Jurkat, Clone E6-1 (cell line): ENCODE measurements at regions not wholly inside any gene's neighbourhood (a gene's known extent, or its start where the extent isn't known, plus 50 kb on each side); places are given as distances from the start of the nearest gene placed in this dataset.

Source experiments
- DNase-seq: peaks from one replicate; pipeline ENCODE4 v3.0.0-alpha.2; 2011; ENCODE audit warnings: low read depth, low spot score
- H3K4me3 ChIP-seq: 2 replicates; pipeline ENCODE4 v1.5.1; 2011; ENCODE audit warnings: mild to moderate bottlenecking, low read length, control low read depth, moderate library complexity

DNA sequence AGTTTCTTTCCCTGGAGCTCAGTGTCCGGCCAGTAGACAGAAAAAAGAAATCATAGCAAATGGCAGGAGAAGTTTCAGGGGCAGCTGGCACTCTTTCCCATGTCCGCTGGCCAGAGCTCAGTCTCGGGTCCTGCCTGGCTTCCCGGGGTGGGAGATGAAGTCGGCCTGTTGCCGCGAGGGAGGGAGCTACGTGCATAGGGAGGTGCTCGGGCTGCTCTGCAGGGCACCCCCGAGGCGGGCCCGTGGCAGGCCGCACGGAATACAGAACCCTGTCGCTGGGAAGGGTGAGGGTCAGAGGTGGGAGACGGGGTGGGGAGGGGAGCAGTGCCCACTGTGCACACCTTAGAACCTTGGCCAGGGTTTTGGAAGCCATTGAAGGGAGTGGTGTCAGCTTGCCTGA, 78.3 kb upstream of the FOXF1 start:
- H3K4me3 ChIP-seq = no peak overlapping the region
- DNase-seq = no peak

DNA sequence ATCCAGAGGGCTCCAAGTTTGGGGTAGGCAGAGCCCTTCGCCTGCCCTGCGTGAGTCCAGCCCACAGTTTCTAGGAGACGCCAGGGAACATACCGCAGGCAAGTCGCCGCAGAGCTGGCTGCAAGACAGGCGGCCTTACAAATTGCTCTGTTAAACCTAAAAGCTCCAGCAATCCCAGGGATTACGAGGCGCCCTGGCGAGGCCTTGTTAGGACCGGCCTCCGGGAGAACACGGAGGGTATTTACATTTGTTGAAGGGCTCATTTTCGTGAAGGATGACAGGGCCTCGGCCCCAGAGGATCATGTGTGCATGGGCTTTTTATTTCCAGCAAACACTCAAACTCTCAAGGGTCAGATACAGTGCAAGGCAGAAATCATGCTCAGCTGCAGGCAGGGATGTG, 77.6 kb upstream of the FOXF1 start:
- H3K4me3 ChIP-seq = no peak overlapping the region
- DNase-seq = no peak

DNA sequence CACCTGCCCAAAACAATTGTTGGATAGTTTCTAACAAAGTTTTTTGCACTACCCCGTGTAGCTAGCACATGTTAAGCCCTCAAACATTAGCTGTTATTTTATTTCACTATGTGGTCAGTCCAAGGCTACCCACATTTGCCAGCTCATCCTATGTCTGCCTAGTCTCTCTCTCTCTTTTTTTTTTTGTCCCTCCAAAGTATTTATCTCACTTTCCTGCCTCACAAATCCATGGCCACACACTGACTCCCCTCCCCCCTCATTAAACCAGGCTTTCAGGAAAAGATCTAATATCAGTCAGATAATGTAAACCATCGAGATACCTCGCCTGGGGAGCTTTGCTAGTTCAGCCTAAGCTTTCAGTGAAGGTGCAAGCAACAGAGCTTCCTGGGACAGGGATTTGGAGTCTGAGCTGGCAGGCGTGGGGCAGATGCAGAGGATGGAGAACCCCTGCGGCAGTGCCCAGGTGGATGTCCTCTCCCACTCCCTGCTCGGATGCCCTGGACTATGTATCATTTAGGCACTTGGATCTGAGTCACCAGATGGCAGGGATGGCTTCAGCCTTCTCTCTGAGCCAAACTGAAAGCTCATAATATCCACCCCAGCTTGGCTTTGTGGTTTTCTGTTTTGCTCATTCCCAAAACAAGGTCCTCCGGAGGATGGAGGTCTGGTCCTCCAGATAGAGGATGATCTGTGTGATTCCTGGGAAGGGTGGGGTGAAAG, 73.7 kb upstream of the FOXF1 start:
- no peak for DNase-seq
- no peak overlapping the region for H3K4me3 ChIP-seq

DNA sequence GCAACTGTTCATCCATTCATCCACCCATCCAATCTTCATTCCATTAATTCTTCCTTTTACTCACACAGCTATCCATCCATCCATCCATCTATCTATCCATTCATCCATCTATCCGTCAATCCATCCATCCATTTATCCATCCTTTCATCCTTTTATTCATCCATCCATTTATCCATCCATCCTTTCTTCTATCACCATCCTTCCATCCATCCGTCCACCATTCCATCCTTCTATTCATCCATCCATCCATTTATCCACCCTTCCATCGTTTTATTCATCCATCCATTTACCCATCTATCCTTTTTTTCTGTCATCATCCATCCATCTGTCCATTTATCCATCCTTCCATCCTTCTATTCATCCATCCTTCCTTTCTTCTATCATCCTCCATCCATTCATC, 73.0 kb upstream of the FOXF1 start:
- H3K4me3 ChIP-seq = no peak overlapping the region
- no peak for DNase-seq

DNA sequence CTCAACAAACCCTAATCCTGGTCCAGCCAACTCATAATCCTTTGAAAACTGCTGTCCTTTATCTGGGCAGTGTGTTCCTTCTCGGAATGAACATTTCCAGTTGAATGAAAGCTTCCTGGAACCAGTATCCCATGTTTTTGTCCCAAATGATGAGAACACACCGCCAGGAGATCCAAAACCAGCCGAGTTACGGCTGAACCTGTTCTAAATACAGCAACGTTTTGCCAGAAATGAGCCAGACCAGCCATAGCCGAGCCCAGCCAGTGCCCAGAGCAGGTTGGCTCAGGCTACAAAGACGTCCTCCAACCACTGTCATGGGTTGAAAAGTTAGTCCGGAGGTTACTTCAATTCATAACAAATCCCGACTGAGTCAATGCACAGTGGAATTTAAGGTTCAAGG, 67.6 kb upstream of the FOXF1 start:
- DNase-seq = no peak
- no peak overlapping the region for H3K4me3 ChIP-seq

DNA sequence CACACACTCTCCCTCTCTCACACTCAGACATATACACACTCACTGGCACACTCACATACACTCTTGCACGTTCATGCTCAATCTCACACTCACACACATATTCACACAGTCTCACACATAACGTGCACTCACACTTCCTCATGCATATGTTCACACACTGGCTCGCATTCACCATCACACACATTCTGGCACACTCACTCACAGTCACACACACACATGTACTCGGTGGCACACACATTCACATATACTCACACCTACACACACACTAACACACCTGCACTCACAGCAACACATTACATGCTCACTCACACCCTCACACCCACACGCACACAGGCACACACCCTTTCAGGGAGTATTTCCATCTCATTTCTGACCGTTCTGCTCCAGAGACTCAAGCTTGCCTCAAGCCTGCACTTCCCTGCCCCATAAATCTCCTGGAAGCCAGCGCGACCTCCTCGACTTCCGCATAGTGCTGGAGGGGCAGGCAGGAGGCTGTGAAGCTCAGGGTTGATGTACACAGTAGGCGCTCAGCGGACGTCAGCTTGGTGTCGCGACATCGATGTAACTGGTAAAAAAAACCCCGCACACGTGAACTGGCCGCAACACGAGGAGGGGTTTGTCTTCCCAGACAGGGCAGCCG, 66.7 kb upstream of the FOXF1 start:
- DNase-seq = no peak
- H3K4me3 ChIP-seq = no peak overlapping the region

DNA sequence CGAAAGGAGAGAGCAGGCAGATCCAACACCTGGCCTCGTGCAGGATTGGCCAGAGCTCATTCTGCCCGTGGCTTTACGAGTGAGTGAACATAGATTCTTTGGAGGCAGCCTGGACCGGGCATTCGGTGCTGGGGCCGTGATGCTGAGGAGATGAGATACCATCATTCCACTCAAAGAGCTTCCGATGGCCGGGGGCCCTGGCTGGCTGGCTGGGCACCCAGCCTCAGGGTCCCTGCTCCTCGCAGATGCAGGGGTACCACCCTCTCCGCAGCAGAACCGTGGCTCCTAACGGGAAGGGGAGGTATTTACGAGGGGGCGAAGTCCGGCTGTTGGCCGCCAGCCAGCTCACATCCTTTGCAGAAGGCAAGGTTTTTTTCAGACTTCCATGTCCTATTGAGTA, 66.1 kb upstream of the FOXF1 start:
- no peak for DNase-seq
- no peak overlapping the region for H3K4me3 ChIP-seq

DNA sequence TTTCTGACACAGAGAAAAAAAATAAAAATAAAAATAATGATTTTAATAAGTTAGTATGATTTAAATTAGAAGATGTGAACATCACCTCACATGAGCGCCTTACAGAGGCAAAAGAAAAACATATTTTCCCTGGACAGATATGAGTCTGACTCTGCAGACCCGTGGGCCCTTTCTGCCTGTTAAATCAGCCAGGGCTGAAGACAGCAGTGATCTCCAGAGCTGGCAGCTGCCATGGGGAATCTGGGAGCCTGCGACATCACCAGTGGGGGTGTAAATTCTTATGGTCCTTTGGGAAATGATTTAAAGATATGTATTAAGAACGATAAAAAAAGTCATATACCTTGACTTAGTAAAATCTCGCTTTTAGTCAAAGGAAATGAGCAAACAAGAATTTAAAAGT, 65.7 kb upstream of the FOXF1 start:
- no peak for DNase-seq
- no peak overlapping the region for H3K4me3 ChIP-seq

DNA sequence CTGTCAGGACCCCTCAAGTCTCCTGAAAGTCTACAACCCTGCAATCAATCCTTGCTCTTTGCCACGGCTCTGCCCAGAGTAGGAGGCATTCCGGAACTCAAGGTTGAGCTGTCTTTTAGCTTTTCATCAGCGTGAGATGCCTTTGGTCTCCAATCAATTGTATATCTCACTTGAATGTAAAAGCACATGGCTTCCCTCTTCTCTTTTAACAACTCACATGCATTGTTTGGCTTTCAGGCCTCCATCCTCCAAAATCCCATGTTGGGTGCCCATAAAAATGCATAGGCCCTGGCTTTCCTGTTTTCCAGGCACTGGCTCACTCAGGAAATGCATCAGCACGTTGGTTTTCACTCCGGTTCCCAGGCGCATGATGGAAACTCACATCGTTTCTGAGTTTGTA, 64.0 kb upstream of the FOXF1 start:
- DNase-seq = no peak
- no peak overlapping the region for H3K4me3 ChIP-seq

DNA sequence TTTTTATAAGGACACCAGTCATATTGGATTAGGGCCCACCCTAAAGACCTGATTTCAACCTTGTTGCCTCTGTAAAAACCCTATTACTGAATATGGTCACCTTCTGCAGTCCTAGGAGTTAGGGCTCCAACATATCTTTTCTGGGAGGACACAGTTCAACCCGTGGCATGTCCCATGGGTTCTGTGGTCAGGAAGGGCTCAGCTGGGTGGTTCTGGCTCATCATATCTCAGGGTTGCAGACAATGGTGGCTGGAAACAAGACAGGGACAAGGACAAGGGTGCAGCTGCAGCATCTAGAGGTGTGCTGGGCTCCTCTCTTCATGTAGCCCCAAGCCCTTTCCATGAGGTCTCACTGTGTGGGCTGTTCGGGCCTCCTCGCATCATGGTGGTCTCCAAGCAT, 63.1 kb upstream of the FOXF1 start:
- H3K4me3 ChIP-seq = no peak overlapping the region
- no peak for DNase-seq

DNA sequence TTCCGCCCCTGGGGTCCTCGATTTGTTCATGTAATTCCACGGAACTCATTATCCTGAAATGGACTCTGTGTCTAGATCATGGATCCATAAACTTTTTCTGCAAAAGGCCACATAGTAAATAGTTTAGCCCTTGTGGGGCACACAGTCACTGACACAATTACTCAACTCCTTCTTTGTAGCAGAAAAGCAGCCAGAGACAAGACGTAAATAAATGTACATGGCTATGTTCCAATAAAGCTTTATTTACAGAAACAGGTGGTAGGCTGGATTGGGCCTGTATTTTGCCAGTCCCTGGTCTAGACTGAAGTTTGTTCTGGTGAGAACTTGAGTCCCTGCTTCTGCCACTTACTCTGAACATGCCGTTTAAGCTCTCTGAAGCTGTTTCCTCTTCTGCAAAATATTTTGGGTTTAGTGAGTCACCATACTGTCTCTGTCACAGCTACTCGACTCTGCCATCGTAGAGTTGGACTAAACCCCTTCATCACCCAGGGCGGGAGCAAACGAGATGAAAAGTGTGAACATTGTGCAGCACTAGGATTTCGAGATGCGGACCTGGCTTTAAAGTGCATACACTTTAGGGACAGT, 61.9 kb upstream of the FOXF1 start:
- H3K4me3 ChIP-seq = no peak overlapping the region
- DNase-seq = no peak

DNA sequence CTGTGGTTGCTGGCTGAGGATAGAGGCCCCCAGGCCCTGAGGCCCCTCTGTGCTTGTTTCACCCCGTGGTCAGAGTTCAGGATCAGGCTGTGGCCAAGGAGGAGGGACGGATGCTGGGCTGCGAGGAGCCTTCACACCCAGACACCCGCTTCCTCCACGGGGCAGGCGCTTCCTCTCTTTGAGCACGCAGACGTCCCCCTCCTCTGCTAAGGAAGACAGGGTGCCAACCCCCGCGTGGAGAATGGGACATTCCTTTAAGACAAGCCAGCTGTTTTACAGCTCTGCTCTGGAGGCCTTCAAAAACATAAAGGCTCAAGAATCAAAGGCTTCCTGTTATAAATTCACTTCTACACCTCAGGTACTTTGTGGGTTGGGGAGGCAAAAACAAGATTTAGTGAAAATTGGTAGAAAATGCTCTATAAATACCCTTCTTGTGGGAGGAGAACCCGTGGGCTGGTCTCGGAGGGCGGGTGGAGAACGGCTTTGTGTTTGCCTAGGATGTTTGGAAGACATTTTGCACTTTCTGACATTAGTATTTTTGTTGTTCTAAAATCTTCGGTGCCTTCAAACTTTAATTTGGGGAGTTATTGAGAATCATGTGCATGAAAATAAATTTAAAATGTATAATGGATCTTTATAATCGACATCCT, 60.8 kb upstream of the FOXF1 start:
- no peak overlapping the region for H3K4me3 ChIP-seq
- DNase-seq = peak; percentile 22

DNA sequence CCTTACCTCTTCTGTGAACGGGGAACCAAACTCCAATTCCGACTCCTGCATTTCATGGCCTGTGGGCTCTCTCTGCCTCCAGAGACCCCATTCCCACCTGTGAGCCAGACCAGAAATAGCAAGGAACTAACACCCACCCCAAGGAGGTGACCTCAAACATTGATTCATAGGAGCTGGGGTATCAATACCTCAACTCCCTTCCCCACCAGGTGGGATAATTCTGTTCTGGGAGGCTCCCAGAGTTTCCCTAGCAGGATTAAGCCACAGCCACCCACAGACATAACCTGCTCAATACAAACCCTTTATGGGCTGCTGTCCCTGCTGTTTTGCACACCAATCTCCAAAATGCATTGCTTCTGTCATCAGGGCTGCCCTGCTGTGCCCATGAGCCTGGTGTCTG, 59.6 kb upstream of the FOXF1 start:
- no peak overlapping the region for H3K4me3 ChIP-seq
- DNase-seq = no peak

DNA sequence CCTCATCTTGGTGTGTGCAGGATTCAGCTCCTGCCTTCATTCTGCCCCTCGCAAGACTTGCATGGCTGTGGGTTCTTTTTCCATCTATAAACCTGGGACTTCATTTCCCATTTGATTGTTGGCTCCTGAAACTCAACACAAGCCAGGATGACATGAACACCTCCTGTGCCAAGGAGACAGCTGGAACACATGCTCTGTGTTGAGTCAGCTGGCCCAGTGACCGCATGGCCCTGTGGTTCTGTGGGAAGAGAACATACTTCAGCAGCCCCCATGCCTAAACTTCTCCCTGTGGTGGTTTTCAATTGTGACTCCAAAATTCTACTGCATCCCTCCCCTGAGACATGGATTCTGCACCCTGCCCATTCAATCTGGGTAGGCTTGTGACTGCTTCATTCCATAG, 57.9 kb upstream of the FOXF1 start:
- DNase-seq = no peak
- no peak overlapping the region for H3K4me3 ChIP-seq

DNA sequence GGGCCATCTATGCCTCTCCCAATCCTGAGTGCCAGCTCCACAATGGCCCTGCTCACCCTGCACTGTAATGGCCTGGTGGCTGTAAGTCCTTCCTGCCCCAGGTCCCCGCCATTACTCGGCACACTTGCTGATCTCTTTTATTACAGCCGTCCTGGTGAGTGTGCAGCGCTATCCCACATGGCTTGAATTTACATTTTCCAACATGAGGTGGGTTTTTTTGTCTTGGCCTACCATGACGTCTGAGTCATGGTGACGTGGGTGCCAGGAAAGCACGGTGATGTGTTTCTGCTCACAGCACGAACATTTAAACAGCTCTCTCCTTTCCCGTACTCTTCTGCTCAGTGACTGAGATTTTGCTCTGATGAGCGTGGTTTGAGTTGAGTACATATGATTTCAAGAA, 55.2 kb upstream of the FOXF1 start:
- H3K4me3 ChIP-seq = no peak overlapping the region
- DNase-seq = no peak

DNA sequence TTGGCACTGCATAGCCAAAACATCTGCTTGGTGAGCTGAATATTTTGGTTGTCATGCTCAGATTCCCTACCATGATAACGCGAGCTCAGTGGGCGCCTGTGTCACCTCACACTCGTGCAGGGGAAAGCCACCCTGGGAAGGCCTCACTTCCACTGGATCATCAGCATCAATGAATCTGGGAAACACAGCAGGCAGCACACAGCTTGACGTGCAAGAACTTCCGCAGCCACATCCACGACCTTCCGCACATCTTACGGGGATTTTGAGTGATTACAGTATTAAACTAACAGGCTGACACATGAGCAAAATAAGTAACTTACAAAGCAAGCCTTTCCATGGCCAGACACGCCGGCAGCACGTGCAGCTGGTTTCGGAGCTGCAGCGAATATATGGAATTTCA, 54.7 kb upstream of the FOXF1 start:
- DNase-seq = no peak
- no peak overlapping the region for H3K4me3 ChIP-seq

DNA sequence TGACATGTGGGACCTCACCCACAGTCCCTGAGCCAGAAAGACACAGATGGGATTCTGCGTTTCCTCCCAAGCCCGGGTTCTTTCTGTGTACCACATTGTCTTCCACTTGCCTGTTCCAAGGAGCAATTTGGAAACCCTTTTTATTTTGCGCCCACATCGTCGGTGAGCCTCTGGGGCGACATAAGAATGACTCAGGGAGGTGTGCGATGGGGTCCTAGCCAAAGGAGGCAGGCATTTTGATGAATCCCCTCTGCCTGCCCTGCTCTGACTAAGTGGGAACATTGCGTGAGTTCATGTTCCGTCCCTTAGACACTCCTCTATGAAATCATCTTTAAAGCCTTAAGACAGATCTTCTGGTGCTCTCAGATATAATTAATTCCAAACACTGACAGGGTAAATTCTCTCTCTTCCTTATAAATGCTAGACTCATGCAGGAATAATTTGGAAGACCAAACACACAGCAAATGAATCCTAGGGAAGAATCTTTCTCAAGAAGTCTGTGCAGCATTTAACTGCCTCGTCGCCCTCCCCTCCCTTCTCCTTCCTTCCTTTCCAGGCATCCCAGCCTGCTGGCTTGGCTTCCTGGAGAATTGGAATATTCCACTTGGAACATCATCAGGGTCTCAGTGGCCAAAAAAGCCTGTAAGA, 52.7 kb upstream of the FOXF1 start:
- no peak for DNase-seq
- H3K4me3 ChIP-seq = no peak overlapping the region

DNA sequence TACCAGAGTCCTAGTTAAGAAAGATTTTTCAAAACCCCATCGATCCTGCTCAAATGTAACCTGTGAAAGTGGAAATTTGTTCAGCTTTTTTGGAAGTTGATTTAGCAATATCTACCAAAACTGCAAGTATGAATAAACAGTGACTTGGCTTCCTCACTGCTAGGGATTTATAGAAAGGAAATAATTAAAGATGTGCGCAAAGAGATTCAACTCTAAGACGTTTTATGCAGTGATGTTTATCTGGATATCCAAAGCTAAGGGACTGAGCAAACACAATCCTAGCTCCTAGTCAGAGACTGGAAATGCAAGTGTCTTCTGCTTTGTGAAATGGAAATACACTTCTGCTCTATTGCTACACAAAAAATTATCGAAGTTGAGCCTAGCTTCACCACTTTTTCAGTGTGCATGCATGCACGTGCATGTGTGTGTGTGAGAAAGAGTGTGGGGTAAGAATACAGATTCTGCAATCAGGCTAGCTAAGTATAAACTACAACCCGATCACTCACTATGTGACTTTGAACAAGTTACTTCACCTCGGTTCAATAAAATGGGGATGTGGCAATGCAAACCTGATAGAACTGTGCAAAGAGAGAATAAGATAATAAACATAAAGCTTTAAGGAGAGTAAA, 52.1 kb upstream of the FOXF1 start:
- DNase-seq = no peak
- no peak overlapping the region for H3K4me3 ChIP-seq

DNA sequence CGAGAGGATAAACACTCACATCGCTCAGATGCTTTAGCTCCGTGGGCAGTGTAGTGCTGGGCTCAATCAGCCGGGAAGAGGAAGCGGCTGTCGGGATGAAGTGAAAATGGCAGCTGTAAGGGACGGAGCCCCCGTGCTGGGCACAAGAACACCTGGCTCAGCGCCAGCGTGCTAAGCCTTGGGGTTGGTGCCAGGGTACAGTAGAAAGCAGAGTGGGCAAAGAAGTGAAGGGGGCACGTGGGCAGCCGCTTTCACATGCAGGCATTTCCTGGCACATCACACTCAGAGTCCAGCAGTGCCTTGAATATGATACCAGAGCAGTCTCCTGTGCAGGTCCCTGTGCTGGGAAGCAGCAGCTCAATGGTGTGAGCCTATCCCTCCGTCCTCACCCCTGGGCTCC, 51.1 kb upstream of the FOXF1 start:
- DNase-seq = no peak
- no peak overlapping the region for H3K4me3 ChIP-seq
